ENCODE measurements at regions not wholly inside any gene's neighbourhood (a gene's known extent, or its start where the extent isn't known, plus 50 kb on each side); places are given as distances from the start of the nearest gene placed in this dataset.

GRCh38 chr3:178428037-178428436 lies 108.2 kb upstream of the KCNMB2 start:
- TF ChIP-seq CTCF (conservative IDR thresholded peaks at IDR 0.05): no peak
- no peak for TF ChIP-seq ZFX (IDR thresholded peaks at IDR 0.05)
- no peak overlapping the region for H3K27ac ChIP-seq

GRCh38 chr3:178434206-178434805 lies 101.9 kb upstream of the KCNMB2 start:
- TF ChIP-seq CTCF (conservative IDR thresholded peaks at IDR 0.05) (peak; percentile 74), ZFX (IDR thresholded peaks at IDR 0.05) (no peak)
- H3K27ac ChIP-seq: no peak overlapping the region

- no peak overlapping the region for H3K27ac ChIP-seq
- TF ChIP-seq ZFX (IDR thresholded peaks at IDR 0.05) (no peak), CTCF (conservative IDR thresholded peaks at IDR 0.05) (no peak)
Measured at GRCh38 chr3:178435575-178435974, 100.7 kb upstream of the KCNMB2 start.

GRCh38 chr3:178436773-178437172 lies 99.5 kb upstream of the KCNMB2 start:
- TF ChIP-seq CTCF (conservative IDR thresholded peaks at IDR 0.05) (peak; percentile 91), ZFX (IDR thresholded peaks at IDR 0.05) (no peak)
- no peak overlapping the region for H3K27ac ChIP-seq

GRCh38 chr3:178437236-178437635 lies 99.0 kb upstream of the KCNMB2 start:
- H3K27ac ChIP-seq: no peak overlapping the region
- TF ChIP-seq ZFX (IDR thresholded peaks at IDR 0.05) (no peak), CTCF (conservative IDR thresholded peaks at IDR 0.05) (no peak)

GRCh38 chr3:178439504-178439903 lies 96.7 kb upstream of the KCNMB2 start:
- no peak overlapping the region for H3K27ac ChIP-seq
- TF ChIP-seq CTCF (conservative IDR thresholded peaks at IDR 0.05) (no peak), ZFX (IDR thresholded peaks at IDR 0.05) (no peak)

- TF ChIP-seq CTCF (conservative IDR thresholded peaks at IDR 0.05) (no peak), ZFX (IDR thresholded peaks at IDR 0.05) (no peak)
- H3K27ac ChIP-seq: no peak overlapping the region
Measured at GRCh38 chr3:178440043-178440442, 96.2 kb upstream of the KCNMB2 start.

Data from C4-2B (cell line).